NCI-H187 (cell line): ENCODE measurements at regions not wholly inside any gene's neighbourhood (a gene's known extent, or its start where the extent isn't known, plus 50 kb on each side); places are given as distances from the start of the nearest gene placed in this dataset.
A peak's percentile ranks its signal among the peaks of the same experiment; 100 is the strongest.
"Not testable (repeated sequence)": the region's sequence is repeated elsewhere in the genome, so short reads cannot be mapped to it uniquely, and the experiment has no call there.

Experiments used
- DNase-seq, 2 experiments: peaks; one replicate each; lab custom pipeline; 2025; lab: John Stamatoyannopoulos, UW

- no peak for DNase-seq
Observed at GRCh38 chr9:82052081-82052480, 63.5 kb downstream of the SPATA31D1 start.

GRCh38 chr9:82054264-82055015, 65.9 kb downstream of the SPATA31D1 start:
- DNase-seq = no peak

DNA sequence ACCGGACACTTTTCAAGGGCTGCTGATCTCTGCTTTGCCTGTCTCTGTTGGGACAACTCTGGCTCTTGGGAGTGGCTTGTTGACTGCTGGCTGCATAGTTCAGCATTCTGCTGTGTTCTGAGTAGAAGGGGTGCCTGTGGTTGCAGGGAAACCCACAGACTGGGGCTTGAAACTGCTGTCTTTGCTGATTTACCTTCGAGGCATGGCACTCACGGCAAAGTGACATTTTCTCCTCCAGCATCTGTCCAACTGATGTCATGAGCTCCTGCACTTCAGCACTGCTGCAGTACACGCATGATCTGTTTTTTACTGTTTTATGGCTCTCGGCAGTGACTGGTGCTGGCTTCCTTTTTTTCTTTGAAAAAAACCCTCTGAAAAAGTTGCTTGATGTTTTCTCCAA, 69.2 kb downstream of the SPATA31D1 start:
- no peak for DNase-seq

DNA sequence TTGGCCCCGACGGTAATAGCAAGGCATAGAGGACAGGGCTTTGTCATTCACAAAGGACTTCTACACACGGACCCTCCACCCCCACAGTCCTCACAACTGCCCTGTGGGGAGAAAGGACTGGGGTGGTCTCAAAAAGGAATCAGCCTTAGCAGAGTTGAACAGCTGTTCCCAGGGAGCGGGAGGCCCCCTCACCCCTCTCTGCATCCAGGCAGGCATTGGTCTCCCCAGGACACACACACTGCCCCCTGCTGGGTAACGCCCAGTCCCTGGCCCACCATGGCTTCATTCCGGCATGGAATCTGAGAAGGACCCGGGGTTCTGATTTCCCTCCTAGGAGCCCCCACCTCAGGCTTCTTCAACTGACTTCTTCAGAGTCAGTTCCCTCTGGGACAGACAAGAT, 73.2 kb downstream of the SPATA31D1 start:
- not testable (repeated sequence) for DNase-seq

GRCh38 chr9:82062245-82062644, 73.7 kb downstream of the SPATA31D1 start:
- DNase-seq = no peak

GRCh38 chr9:82073551-82074543, 85.3 kb downstream of the SPATA31D1 start:
- DNase-seq = no peak

DNA sequence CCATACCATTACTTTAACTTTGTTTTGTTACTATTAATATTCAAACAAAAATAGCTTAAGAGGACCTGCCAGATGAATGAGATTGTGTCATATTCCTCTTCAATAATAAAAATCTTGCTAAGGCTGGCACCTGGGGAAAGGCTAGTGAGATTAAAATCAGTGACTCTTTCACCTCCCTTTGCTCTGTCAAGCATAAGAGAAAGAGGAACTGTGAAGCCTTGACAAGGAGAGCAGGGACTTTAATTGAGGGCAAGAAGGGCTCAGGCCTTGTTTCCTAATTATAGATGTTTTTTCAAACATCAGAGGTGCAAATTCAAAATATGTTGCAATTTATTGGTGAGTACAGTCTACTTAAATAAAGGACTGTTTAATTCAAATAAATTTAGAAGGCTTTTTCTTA, 91.7 kb downstream of the SPATA31D1 start:
- DNase-seq = no peak

GRCh38 chr9:82081496-82081895, 92.9 kb downstream of the SPATA31D1 start:
- no peak for DNase-seq

DNA sequence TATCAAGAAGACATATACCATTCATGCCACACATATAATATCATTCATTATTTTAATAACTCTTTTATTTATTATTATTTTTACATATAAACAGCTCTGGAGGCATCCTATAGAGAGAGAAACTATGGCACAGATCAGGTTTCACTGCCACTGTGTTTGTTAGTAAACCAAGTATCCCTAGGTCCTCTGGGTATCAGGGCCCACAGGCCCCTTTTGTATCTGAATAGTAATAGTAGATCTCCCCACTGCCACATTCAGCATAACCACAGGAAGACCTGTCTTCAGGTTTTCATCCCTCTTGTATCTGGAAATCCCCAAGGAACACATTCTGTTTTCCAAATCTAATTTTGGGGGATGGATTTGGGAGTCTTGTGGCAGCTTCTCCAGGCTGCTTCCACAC, 94.0 kb downstream of the SPATA31D1 start:
- DNase-seq = no peak

DNA sequence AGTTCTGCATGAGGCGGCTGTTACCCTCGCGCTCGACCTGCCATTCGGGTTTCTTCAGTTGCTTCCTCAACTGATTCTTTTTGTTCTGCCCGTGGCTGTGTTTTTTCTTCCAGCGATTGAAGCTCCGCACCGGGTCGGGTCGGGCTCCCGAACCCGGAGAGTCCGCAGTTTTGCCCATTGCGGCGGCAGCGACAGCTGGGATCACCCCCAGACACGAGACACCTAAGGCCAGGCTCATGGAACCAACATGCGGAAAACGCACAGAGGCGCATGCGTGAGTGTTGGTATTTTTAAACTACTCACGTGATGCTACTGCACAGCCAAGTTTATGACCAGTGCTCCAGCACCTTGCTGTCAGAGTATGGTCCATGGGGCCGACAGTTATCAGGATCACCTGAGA, 100.0 kb downstream of the SPATA31D1 start:
- DNase-seq = no peak

GRCh38 chr9:82090046-82090445, 101.5 kb downstream of the SPATA31D1 start:
- no peak for DNase-seq

DNA sequence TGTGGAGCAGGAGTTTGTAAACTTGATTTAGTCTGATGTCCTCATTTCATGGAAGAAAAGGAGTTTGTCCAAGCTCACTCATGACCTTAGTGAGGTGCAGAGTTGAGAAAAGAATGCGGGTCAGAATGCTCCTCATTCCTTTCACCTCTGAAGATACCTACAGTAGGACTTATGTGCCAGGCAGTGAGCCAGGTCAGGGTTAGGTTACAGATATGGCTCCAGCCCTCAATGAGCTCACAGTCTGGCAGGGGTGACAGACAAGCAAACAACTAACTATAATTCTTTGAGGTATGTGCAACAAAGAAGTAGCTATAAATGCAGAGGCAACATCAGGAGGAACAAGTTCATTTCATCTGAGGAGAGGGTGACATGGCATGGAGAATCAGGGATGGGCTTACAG, 102.5 kb downstream of the SPATA31D1 start:
- no peak for DNase-seq

DNA sequence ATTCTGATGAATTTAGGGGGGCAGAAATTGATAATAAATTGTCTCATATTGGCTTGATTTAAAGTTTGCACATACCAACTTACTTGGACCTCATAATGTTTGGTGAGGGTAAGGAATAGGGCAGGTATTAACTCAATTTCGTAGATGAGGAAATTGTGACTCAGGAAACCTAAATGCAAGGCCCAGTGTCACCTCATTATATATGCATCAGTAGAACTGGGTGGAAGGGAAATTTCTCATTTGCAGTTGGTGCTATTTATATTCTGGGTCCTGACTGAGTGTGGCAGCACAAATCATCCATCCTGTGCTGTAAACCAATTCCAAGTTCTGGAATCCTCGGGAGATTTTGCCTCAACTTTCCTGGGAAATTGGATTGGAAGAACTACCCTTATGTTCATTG, 103.0 kb downstream of the SPATA31D1 start:
- no peak for DNase-seq

- DNase-seq = no peak
Observed at GRCh38 chr9:82101475-82101874, 112.9 kb downstream of the SPATA31D1 start.

DNA sequence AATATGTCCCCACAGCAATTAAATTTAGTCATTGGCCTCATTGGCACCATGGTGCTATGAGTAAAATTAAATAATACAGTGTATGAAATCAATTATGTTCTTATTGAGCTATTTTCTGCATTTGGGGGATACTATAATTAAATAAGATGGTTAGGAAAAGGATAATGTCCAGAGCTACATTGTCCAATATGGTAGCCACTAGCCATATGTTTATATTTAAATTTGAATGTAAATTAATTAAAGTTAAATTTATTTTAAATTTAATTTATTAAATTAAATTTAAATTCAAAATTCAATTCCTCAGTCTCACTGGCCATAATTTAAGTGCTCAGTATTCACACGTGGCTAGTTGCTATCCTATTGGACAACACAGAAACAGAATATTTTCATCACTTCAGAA, 115.7 kb downstream of the SPATA31D1 start:
- no peak for DNase-seq

DNA sequence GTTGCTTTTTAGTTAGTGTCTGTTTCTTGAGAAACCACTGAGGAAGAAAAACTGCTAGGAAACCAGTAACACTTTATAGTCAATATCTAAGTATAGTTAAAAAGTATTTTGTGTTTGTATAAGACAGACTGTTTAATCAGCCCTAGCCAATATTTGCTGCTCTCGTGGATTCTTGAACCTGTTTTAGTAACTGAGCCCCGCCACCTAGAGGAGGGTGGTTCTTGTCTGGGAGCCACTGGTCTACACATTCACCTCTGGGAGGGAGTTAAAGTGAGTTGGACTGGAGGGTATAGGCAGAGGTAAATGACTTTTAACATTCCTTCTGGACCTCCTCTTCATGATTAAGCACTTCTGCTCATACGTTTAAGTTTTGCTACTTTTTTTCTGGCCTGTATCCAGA, 117.2 kb downstream of the SPATA31D1 start:
- no peak for DNase-seq

DNA sequence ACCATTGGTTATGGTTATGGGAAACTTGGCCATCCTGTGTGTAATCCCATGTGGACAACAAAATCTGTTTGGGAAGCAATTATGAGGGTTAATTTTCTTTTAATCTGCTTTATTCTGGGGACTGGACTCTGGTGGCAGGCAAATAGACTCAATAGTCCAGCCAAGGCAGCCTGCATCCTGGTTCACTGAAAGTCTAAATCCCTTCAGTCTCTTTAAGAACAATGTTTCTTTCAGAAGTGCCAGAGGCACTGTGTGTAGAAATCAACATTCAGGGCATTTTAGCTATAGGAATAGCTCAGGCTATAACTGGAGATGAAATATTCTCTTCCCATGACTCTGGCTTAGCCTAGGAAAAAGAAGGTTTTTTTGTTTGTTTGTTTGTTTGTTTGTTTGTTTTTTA, 118.0 kb downstream of the SPATA31D1 start:
- DNase-seq = no peak

DNA sequence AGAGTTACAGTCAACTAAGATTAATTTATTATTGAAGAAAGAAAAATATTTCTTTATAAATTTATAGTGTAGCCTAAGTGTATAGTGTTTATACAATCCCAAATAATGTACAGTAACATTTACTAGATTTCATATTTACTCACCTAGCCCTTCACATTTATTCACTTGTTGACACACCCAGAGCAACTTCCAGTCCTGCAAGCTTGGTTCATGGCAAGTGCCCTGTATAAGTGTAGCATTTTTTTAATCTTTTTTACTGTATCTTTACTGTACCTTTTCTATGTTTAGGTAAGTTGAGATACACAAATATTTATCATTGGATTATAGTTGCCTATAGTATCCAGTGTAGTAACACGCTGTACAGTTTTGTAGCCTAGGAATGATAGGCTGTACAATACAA, 119.9 kb downstream of the SPATA31D1 start:
- DNase-seq = no peak

GRCh38 chr9:82108941-82109340, 120.4 kb downstream of the SPATA31D1 start:
- no peak for DNase-seq

GRCh38 chr9:82109626-82110025, 121.1 kb downstream of the SPATA31D1 start:
- DNase-seq = peak; percentile 36 to 64

DNA sequence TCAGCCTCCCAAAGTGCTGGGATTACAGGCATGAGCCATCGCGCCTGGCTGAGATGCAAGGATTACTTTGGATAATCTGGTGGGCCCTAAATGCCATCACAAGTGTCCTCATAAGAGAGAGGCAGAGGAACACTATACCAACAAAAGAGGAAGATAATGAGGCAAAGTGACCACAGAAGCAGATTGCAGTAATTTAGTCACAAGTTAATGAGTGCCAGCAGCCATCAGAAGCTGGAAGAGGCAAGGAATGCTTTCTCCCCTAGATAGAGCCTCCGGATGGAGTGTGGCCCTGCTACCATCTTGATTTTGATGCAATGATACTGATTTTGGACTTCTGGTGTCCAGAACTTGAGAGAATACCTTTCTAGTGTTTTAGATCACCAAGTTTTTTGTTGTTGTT, 122.3 kb downstream of the SPATA31D1 start:
- DNase-seq = no peak

DNA sequence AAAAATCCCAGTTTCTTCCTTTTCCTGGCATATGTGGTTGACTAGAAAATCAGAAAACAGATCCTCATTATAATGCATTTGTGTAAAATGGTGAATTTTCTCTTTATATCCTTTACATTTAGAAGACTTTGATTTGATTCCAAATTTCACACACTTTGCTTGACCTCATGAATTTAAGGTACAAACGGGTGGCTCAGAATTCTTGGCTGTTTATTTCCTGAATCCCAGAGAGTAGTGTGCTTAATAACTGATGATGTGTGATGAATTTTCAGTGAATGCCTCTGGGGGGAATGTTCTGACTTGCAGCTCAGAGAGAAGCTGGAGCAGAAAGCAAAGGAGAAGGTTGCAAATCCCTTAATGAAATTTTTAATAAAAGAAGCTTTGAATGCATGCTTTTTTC, 126.8 kb downstream of the SPATA31D1 start:
- no peak for DNase-seq

GRCh38 chr9:82115900-82116299, 127.3 kb downstream of the SPATA31D1 start:
- DNase-seq = no peak
